ENCODE measurements at regions not wholly inside any gene's neighbourhood (a gene's known extent, or its start where the extent isn't known, plus 50 kb on each side); places are given as distances from the start of the nearest gene placed in this dataset.
"Not testable (repeated sequence)": the region's sequence is repeated elsewhere in the genome, so short reads cannot be mapped to it uniquely, and the experiment has no call there.

DNA sequence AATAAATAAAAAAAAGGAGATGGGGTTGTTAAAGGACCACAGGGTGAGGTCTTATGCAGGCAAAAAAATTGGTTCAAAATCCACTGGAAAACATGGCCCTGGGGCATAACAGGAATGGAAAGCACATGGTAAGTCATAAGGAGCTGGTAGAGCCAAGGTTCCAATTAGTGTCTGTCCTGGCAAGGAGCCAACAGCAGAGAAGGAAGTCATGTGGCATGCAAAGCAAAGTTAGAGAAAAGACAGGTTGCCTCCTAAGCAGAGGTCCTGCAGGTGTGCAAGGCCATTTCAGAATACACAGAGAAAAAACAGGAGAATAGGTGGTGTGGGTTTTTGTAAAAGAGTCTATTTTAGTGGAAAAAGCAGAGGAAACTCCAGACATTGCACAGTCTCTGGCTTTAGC lies 1881.7 kb downstream of the ARAP2 start:
- no peak for DNase-seq

DNA sequence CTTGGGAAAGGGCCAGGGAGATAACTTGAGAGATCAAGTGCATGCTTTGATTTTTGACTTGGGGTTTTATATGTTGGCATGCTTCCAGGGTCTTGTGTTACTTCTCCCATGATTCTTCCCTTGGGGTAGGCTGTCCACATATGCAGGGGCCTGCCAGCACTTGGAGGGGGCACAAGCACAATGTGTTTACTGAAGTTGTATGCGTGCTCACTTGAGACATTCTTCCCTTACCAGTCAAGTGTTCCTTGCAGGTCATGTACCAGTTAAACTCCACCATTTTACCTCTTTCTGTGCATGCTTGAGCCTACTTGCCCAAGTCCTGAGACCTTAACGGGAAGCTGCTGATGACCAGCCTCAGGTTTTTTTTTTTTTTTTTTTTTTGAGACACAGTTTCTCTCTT lies 1880.5 kb downstream of the ARAP2 start:
- DNase-seq, result no peak

DNA sequence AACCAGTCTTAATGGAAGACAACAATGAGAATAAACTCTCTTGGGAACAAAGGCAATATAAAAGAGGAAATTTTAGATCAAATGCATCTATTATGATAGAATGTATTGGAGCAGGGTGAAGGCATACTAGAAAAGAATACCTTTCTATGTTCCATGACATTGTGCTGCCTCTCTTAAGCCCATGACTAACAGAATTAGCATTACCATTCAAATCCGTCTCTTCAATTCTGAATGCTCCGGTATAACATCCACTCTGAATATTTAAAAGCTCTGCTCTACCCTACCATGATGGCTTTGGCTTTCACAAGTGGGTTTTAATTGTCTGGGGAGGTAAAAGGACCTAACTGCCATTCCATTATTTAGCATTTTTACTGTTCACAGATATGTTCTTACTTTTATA lies 1878.4 kb downstream of the ARAP2 start:
- DNase-seq, result no peak

- no peak for DNase-seq
These were observed 1872.6 kb downstream of the ARAP2 start for GRCh38 chr4:34371676-34372075.

- DNase-seq, result no peak
These were observed 1871.5 kb downstream of the ARAP2 start for GRCh38 chr4:34372815-34373214.

DNA sequence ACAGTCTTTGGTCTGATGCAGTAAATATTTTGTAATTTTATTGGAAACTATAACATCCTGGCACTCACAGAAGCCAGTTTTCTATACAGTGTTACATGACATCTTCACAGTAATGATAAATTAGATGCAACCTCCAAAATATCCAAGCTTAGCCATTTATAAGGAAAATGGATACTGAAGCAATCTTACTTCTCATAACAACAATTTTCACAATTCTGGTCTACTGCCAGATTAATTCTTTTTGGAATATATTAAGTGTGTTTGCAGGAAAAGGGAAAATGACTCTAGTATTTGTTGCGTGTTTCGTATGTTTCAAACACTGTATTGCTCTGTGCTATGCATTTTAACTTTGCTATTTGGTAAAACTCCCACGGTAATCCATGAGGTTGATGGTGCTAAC lies 1870.9 kb downstream of the ARAP2 start:
- DNase-seq, result no peak

DNA sequence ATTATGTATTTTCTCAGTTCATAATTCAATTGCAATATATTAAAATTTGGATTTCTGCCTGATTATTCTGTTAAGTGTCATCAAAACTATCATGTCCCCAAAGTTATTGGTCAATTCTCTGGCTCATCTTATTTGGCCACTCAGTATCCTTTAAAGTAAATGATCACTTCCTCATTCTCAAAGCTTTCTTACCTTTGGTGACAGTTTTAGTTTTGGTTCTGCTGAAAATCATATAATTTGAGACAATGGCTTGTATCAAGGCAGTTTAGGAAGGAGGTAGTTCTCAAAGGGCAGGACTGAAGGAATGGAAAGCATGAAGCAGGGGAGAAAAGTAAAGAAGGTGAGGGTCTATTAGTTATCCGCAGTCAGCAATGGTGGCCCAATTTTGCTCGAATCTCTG lies 1832.1 kb downstream of the ARAP2 start:
- DNase-seq, result no peak

DNA sequence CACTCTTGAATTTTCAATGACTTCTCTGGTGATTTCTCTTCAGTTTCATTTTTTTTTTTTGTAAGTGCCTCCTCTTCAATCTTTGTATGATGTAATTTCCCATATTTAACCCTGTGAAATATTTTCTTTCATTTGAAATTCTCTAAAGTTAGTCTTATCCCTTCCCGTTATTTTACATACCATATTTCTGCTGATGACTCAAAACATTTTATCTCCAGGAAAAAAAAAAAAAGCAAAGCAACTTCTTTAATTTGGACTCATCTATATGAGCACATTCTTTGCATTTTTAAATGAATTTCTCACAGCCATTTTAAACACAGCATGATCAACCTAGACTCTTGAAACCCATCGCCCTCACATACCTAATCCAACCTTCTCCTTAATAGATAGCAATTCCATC lies 1831.4 kb downstream of the ARAP2 start:
- no peak for DNase-seq

GRCh38 chr4:34417160-34417559 lies 1827.2 kb downstream of the ARAP2 start:
- no peak for DNase-seq

- DNase-seq, result no peak
These were observed 1824.4 kb downstream of the ARAP2 start for GRCh38 chr4:34419871-34420270.

DNA sequence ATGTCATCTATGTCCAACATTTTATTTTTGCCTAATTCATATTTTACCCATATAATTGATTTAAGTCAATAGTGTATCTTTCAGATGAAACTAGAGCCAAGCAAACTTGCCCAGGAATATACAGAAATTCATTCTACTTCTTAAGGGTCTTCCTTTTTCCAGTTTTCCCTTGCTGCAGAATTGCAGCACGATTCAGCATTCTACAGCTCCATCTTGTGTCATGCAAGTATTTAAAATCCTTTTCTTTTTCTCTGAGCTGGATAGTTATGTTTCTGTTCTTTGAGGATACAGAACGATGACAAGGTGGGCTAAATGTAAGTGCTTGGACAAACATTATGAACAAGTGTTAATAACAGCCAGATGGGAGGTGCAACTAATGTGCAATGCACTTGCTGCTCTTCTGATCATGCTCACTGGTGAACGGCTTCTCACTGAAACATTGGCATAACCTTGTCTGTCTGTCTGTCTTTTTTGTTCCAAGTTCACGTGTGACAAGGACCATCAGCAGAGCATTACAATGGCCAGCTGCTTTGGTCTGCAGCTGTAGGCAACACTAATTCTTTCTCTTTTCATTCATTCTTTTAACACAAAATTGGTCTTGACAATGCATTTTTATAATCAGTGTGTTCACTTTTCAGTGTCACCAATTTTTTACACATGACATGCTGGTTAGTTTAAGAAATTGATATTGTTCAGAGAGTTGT lies 1821.7 kb downstream of the ARAP2 start:
- DNase-seq, result no peak

GRCh38 chr4:34432706-34433105 lies 1811.6 kb downstream of the ARAP2 start:
- DNase-seq, result peak; percentile 42

- DNase-seq, result not testable (repeated sequence)
These were observed 1809.9 kb downstream of the ARAP2 start for GRCh38 chr4:34434377-34434776.

- no peak for DNase-seq
These were observed 1780.1 kb downstream of the ARAP2 start for GRCh38 chr4:34464196-34464595.

- DNase-seq, result no peak
These were observed 1777.9 kb downstream of the ARAP2 start for GRCh38 chr4:34466411-34466810.

- no peak for DNase-seq
These were observed 1774.8 kb downstream of the ARAP2 start for GRCh38 chr4:34469516-34469915.

DNA sequence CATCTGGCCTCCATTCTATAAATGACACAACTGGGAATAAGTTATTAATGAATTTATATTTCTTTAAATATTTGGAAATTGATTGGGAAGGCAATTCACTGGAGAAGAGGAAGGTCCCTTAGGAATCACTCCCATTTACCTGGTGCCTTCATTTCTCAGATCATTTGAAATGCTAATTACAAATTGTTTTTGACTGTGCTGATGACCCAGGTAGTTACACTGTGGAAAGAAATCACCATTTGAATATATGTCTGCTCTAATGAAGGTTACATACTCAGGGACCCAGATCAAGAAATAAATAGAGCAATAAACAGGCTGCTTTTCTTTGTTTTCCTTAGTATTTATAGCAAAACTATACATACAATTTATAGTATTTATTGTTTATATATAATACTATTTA lies 1759.1 kb downstream of the ARAP2 start:
- no peak for DNase-seq

DNA sequence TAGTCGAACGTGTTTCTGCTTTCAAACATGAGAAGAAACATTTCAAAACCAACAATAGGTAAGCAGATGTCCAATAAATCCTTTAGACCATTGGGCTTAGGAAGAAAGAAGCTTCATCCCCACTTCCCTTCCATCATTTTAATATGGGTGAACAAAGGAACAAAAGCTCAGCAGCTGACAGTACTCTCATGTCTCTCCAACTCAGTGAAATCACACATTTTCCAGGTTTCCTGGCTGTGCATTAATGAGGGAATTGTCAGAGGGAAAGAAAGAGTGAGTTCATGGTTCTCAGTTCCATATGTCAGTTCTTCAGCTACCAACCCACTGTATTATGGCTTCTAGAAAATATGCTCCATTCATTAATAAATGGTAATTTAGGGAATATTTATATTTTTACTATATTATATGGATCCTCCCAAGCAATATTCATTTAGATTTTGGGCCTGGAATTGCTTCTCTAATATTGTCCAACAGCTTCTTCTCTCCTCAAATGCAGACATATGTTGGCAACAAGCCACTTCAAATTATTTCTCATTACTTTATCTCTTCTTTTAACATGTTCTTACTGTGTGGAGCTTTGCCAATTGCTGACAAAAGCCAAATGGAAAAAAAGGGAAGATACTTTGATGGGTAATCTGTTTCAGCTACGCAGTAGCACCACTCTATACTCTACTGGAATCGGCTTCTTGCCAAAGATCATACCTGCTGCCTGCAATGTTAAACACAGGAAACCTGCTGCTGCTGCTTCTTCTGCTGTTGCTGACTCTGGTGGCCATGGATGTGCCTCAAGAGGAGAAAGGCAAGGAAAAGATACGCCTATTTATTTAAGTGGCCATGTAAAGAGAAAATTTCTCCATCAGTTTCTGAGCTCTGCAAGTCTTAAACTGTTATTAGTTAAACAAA lies 1757.6 kb downstream of the ARAP2 start:
- DNase-seq, result no peak

DNA sequence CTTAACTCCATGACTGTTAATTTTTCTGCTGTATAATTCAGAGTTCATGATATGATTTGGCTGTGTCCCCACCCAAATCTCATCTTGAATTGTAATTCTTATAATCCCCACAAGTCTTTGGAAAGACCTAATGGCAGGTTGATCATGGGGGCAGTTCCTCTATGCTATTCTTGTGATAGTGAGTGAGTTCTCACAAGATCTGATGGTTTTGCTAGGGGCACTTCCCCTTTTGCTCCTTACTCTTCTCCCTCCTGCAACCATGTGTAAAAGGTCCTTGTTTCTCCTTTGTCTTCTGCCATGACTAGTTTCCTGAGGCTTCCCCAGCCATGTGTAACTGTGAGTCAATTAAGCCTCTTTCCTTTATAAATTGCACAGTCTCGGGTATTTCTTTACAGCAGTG lies 1751.9 kb downstream of the ARAP2 start:
- no peak for DNase-seq

GRCh38 chr4:34502086-34502485 lies 1742.2 kb downstream of the ARAP2 start:
- no peak for DNase-seq

DNA sequence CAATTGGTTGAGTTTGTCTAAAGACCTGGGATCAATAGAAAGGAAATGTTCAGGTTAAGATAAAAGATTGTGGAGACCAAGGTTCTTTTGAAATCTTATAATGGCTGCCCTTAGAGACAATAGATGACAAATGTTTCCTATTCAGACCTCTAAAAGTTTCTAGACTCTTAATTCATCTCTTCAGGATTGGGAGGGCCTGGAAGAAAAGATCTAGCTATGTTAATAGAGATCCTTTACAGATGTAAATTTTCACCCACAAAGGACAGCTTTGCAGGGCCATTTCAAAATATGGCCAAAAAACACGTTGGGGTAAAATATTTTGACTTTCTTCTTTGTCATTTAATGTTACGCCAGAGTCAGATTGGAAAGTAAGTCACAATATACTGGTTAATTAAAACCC lies 1739.6 kb downstream of the ARAP2 start:
- not testable (repeated sequence) for DNase-seq

- not testable (repeated sequence) for DNase-seq
These were observed 1737.7 kb downstream of the ARAP2 start for GRCh38 chr4:34506511-34507092.

DNA sequence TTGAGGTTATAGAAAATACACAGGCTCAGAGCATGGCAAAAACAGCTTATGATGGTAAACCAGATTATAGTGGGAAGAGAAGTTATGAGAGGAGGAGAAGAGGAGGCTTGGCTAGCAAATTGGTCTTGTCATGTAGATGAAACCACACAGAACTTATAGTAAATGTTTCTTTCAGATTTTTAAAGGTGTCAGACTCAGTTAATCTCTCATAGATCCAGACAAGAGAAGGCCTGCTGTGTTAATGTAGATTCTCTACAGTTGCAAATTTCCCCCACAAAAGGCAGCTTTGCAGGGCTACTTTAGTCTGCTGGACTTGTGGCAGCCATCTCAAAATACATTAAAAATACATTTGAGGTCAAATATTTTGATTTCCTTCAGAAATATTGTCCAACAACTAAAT lies 1731.7 kb downstream of the ARAP2 start:
- no peak for DNase-seq

- no peak for DNase-seq
These were observed 1727.8 kb downstream of the ARAP2 start for GRCh38 chr4:34516524-34516923.

Measured in right hindlimb (tissue), 1 donor.